Muscle layer of duodenum (tissue), 2 donors: ENCODE measurements at regions not wholly inside any gene's neighbourhood (a gene's known extent, or its start where the extent isn't known, plus 50 kb on each side); places are given as distances from the start of the nearest gene placed in this dataset.
"Not testable (repeated sequence)": the region's sequence is repeated elsewhere in the genome, so short reads cannot be mapped to it uniquely, and the experiment has no call there.

Experiments used
- H3K27ac ChIP-seq: one replicate; pipeline ENCODE4 v1.7.0; 2013; ENCODE audit warnings: mild to moderate bottlenecking, low read length
- H3K27me3 ChIP-seq: one replicate; pipeline ENCODE4 v1.7.0; 2013; ENCODE audit warnings: low read depth, mild to moderate bottlenecking, control low read depth, low read length
- H3K36me3 ChIP-seq, 2 donors: one replicate each; pipeline ENCODE4 v1.7.0; 2013; ENCODE audit warnings: low read length in 2 of 2, control low read depth in 1 of 2, mild to moderate bottlenecking in 1 of 2; ENCODE audit not compliant: insufficient read depth in 2 of 2, control insufficient read depth in 1 of 2
- H3K4me1 ChIP-seq, 2 donors: one replicate each; pipeline ENCODE4 v1.7.0; 2013; ENCODE audit warnings: low read length in 2 of 2, mild to moderate bottlenecking in 2 of 2, control low read depth in 1 of 2, moderate library complexity in 1 of 2; ENCODE audit not compliant: insufficient read depth in 2 of 2, control insufficient read depth in 1 of 2
- H3K4me3 ChIP-seq, 2 donors: one replicate each; pipeline ENCODE4 v1.7.0; 2013; ENCODE audit warnings: low read length in 2 of 2, low read depth in 1 of 2, mild to moderate bottlenecking in 1 of 2
- H3K9me3 ChIP-seq, 2 donors: one replicate each; pipeline ENCODE4 v1.7.0; 2013; ENCODE audit warnings: low read length in 2 of 2, control low read depth in 1 of 2, mild to moderate bottlenecking in 1 of 2; ENCODE audit not compliant: control insufficient read depth in 1 of 2
- donor health status: healthy.

DNA sequence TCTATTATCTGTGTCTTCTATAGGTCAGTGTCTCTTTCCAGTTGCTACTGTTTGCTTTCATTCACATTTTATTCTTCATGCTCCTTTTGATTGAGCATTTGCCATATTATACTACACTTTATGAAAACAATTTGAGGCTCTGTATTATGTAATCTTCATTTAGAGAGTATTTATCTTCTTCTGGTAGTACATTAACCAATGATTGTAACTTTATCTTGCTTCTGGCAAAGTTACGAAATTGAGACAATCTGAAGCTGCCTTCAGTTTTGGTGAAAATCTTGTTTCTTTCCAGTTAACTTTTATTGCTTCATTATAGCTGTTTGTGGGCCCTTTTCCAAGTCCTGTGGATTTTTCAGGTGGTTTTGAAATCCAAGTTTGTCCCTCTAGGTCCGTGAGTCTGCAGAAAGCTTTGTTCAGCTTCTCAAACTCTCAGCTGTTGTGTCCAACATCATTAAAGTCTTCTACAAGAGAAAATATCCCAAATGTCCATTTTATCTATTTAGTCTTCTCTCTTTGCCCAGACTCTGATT, 1255.4 kb upstream of the SPRY2 start:
- H3K27me3 ChIP-seq: no peaks in the 10 kb centered on the region
- no peak overlapping the region for H3K27ac ChIP-seq
- no peaks in the 10 kb centered on the region for H3K9me3 ChIP-seq
- H3K36me3 ChIP-seq: no peaks in the 10 kb centered on the region
- H3K4me1 ChIP-seq: no peaks in the 10 kb centered on the region
- no peak overlapping the region for H3K4me3 ChIP-seq

GRCh38 chr13:81591528-81592220, 1250.7 kb upstream of the SPRY2 start:
- Histone ChIP-seq H3K27ac (no peak overlapping the region), H3K27me3 (no peaks in the 10 kb centered on the region), H3K9me3 (no peaks in the 10 kb centered on the region), H3K4me3 (no peak overlapping the region), H3K36me3 (no peaks in the 10 kb centered on the region), H3K4me1 (no peaks in the 10 kb centered on the region)

GRCh38 chr13:81582381-81582780, 1241.5 kb upstream of the SPRY2 start:
- H3K9me3 ChIP-seq: peaks cover 0 to 3% of the 10 kb centered on the region in 2 donors
- no peaks in the 10 kb centered on the region for H3K27me3 ChIP-seq
- no peak overlapping the region for H3K27ac ChIP-seq
- no peaks in the 10 kb centered on the region for H3K36me3 ChIP-seq
- H3K4me3 ChIP-seq: no peak overlapping the region
- H3K4me1 ChIP-seq: no peaks in the 10 kb centered on the region

DNA sequence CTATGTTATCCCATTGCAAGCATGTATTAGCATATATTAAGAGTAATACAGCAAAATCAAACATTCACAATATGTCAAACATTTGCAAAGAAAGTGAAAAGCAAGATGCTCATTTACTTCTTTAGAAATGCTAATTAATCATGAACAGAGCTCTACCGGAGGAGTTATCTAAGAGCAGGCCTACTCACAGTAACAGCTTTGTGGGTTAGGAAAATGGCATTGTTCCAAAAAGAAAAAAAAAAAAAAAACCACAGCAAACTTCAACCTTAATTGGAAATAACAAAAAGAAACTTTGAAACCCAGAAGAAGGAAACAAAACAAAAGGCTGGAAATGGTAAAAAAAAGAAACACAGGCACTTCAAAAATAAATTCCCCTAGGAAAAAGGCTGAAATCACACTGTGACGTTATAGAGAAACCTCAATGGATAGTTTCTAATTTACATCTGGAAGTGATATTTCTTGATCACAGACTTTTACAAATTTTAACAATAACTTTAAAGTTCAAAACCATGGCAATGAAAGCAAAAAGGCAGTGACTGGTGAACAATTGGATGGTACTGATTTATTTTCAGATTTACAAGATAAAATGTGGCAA, 1236.8 kb upstream of the SPRY2 start:
- Histone ChIP-seq H3K4me1 (no peaks in the 10 kb centered on the region), H3K4me3 (no peak overlapping the region), H3K9me3 (no peaks in the 10 kb centered on the region), H3K36me3 (no peaks in the 10 kb centered on the region), H3K27ac (no peak overlapping the region), H3K27me3 (no peaks in the 10 kb centered on the region)

DNA sequence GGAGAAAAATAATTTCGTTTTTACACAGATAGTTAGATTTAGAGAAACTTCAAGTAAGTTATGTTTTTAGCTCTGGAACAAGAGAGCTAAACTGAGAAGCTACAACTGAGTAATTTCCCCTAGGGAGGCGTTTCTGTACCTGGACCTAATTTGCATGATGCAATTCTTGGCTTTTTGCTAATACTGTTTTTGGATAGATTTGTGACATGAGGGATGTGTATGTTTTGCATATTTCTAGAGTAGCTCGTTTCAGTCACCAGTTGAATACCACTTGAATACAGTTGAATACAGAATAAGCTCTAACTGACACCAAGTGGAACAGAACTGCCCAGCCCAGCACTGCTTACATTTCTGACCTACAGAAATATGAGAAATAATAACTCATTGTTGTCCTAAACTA, 1227.9 kb upstream of the SPRY2 start:
- Histone ChIP-seq H3K27ac (no peak overlapping the region), H3K4me3 (no peak overlapping the region), H3K36me3 (no peaks in the 10 kb centered on the region), H3K4me1 (no peaks in the 10 kb centered on the region), H3K9me3 (no peaks in the 10 kb centered on the region), H3K27me3 (no peaks in the 10 kb centered on the region)

DNA sequence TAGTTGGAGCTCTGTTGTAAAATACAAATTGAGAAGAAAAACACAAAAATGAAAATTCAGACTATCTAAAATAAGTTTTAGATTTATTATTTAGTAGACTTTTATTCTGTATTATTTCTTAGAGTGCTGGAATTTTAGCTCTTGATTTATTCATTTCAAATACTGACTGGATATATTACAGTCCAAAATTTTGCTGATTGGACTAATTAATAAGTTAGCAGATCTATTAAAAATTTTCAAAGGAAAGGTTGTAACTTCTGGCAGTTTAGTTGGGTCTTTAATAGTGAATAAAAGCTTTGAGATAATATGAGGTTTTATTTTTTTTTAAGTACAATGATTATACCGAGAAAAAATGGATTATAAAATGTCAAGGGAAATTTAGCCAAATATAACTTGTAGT, 1224.9 kb upstream of the SPRY2 start:
- Histone ChIP-seq H3K4me1 (no peaks in the 10 kb centered on the region), H3K27ac (no peak overlapping the region), H3K27me3 (no peaks in the 10 kb centered on the region)

GRCh38 chr13:81563091-81563490, 1222.2 kb upstream of the SPRY2 start:
- Histone ChIP-seq H3K36me3 (no peaks in the 10 kb centered on the region), H3K9me3 (no peaks in the 10 kb centered on the region), H3K4me3 (no peak overlapping the region), H3K27ac (no peak overlapping the region), H3K27me3 (no peaks in the 10 kb centered on the region), H3K4me1 (no peaks in the 10 kb centered on the region)

More for the DNA sequence above, 1224.9 kb upstream of the SPRY2 start:
- Histone ChIP-seq H3K9me3 (no peaks in the 10 kb centered on the region), H3K4me3 (no peak overlapping the region), H3K36me3 (no peaks in the 10 kb centered on the region)

DNA sequence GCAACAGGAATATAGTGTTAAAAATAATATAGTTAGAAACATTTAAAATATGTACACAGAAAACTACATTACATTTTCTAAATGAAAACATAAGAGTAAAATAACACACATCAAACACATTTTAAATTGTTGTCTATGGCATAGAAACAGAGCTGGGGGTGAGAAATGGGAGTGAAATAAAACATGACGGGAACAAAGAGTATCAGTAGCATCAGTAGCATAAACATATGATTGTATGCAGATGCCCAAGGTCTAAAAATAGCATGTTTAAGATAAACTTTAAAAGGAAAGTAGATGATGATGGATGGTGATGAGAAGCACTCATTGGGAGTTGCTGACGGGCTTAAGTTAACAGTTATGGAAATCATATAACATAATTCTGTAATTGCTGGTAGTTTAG, 1221.7 kb upstream of the SPRY2 start:
- H3K27me3 ChIP-seq: no peaks in the 10 kb centered on the region
- H3K4me3 ChIP-seq: no peak overlapping the region
- no peaks in the 10 kb centered on the region for H3K36me3 ChIP-seq
- H3K4me1 ChIP-seq: no peaks in the 10 kb centered on the region
- no peaks in the 10 kb centered on the region for H3K9me3 ChIP-seq
- H3K27ac ChIP-seq: no peak overlapping the region

- no peaks in the 10 kb centered on the region for H3K27me3 ChIP-seq
- no peak overlapping the region for H3K27ac ChIP-seq
- H3K36me3 ChIP-seq: no peaks in the 10 kb centered on the region
- H3K9me3 ChIP-seq: no peaks in the 10 kb centered on the region
- H3K4me1 ChIP-seq: no peaks in the 10 kb centered on the region
- no peak overlapping the region for H3K4me3 ChIP-seq
These were observed 1210.1 kb upstream of the SPRY2 start for GRCh38 chr13:81551036-81551435.

GRCh38 chr13:81546294-81546693, 1205.4 kb upstream of the SPRY2 start:
- not testable (repeated sequence) for H3K9me3 ChIP-seq, H3K36me3 ChIP-seq, H3K4me1 ChIP-seq, H3K27me3 ChIP-seq, H3K27ac ChIP-seq, H3K4me3 ChIP-seq

GRCh38 chr13:81540777-81541176, 1199.9 kb upstream of the SPRY2 start:
- Histone ChIP-seq H3K9me3 (no peaks in the 10 kb centered on the region), H3K4me3 (no peak overlapping the region), H3K27me3 (no peaks in the 10 kb centered on the region), H3K27ac (no peak overlapping the region), H3K4me1 (no peaks in the 10 kb centered on the region), H3K36me3 (no peaks in the 10 kb centered on the region)
